Body of pancreas (tissue), 4 donors: ENCODE measurements at regions not wholly inside any gene's neighbourhood (a gene's known extent, or its start where the extent isn't known, plus 50 kb on each side); places are given as distances from the start of the nearest gene placed in this dataset.

Experiments
- POLR2A ChIP-seq, 3 donors: fragments of 450-650 bp; IDR thresholded peaks; one replicate each; pipeline ENCODE4 v1.6.1; 2016; ENCODE audit warnings: antibody characterized with exemption in 3 of 3, mild to moderate bottlenecking in 2 of 3
- TF ChIP-seq, protein P1 (sequence below), 7 experiments: fragments of 450-650 bp in 4 of 7; fragments of 200-600 bp in 3 of 7; sonication (generic) in 3 of 7; IDR thresholded peaks; one replicate each; pipeline ENCODE4 v1.5.1; 2016 to 2019; ENCODE audit warnings: antibody characterized with exemption in 7 of 7

DNA sequence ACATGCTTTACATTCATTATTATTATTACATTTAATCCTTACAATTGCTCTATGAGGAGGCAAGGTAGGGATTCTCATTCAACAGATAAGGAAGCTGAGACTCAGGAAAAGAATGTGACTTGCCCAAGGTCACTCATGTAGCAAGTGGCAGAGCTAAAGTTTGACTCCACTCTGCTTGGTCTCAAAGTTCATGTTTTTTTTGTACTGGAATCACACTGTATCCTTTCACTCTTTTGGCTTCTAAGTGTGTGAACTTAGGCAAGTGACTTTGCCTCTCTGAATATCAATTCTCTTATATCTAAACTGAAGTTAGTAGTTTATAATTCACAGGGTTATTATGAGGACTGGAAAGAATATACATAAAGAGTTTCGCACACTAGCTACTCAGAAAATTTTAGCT lies 247.9 kb upstream of the AR start:
- no peak for TF ChIP-seq POLR2A (IDR thresholded peaks at IDR 0.05)
- TF ChIP-seq, protein P1, sequence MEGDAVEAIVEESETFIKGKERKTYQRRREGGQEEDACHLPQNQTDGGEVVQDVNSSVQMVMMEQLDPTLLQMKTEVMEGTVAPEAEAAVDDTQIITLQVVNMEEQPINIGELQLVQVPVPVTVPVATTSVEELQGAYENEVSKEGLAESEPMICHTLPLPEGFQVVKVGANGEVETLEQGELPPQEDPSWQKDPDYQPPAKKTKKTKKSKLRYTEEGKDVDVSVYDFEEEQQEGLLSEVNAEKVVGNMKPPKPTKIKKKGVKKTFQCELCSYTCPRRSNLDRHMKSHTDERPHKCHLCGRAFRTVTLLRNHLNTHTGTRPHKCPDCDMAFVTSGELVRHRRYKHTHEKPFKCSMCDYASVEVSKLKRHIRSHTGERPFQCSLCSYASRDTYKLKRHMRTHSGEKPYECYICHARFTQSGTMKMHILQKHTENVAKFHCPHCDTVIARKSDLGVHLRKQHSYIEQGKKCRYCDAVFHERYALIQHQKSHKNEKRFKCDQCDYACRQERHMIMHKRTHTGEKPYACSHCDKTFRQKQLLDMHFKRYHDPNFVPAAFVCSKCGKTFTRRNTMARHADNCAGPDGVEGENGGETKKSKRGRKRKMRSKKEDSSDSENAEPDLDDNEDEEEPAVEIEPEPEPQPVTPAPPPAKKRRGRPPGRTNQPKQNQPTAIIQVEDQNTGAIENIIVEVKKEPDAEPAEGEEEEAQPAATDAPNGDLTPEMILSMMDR (IDR thresholded peaks at IDR 0.05), result no peak
